NB4 (cell line): ENCODE measurements at regions not wholly inside any gene's neighbourhood (a gene's known extent, or its start where the extent isn't known, plus 50 kb on each side); places are given as distances from the start of the nearest gene placed in this dataset.

Experiments used
- MYC ChIP-seq: IDR thresholded peaks from 2 replicates; pipeline ENCODE4 v1.6.1; 2011; ENCODE audit warnings: low read depth, low read length
- POLR2A ChIP-seq: IDR thresholded peaks from 2 replicates; pipeline ENCODE4 v1.6.1; 2011; ENCODE audit warnings: mild to moderate bottlenecking; ENCODE audit not compliant: insufficient read length; ENCODE audit errors: extremely low read depth
- TF ChIP-seq, protein P1 (sequence below): IDR thresholded peaks from one replicate; pipeline ENCODE4 v1.5.1; 2012; ENCODE audit warnings: low read depth, low read length
- TF ChIP-seq, protein P2 (sequence below): IDR thresholded peaks from 2 replicates; pipeline ENCODE4 v1.6.1; 2011; ENCODE audit warnings: low read depth, low read length

GRCh38 chr10:9848278-9848677 lies 1169.4 kb upstream of the CELF2 start:
- TF ChIP-seq, protein P1, sequence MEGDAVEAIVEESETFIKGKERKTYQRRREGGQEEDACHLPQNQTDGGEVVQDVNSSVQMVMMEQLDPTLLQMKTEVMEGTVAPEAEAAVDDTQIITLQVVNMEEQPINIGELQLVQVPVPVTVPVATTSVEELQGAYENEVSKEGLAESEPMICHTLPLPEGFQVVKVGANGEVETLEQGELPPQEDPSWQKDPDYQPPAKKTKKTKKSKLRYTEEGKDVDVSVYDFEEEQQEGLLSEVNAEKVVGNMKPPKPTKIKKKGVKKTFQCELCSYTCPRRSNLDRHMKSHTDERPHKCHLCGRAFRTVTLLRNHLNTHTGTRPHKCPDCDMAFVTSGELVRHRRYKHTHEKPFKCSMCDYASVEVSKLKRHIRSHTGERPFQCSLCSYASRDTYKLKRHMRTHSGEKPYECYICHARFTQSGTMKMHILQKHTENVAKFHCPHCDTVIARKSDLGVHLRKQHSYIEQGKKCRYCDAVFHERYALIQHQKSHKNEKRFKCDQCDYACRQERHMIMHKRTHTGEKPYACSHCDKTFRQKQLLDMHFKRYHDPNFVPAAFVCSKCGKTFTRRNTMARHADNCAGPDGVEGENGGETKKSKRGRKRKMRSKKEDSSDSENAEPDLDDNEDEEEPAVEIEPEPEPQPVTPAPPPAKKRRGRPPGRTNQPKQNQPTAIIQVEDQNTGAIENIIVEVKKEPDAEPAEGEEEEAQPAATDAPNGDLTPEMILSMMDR = no peak
- TF ChIP-seq MYC (no peak), POLR2A (no peak)
- TF ChIP-seq, protein P2, sequence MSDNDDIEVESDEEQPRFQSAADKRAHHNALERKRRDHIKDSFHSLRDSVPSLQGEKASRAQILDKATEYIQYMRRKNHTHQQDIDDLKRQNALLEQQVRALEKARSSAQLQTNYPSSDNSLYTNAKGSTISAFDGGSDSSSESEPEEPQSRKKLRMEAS = no peak
